GM12874 (cell line): ENCODE measurements at regions not wholly inside any gene's neighbourhood (a gene's known extent, or its start where the extent isn't known, plus 50 kb on each side); places are given as distances from the start of the nearest gene placed in this dataset.

Experiments
- TF ChIP-seq, protein P1 (sequence below): IDR thresholded peaks from 2 replicates; pipeline ENCODE4 v1.5.1; 2011; ENCODE audit warnings: low read depth, mild to moderate bottlenecking, control low read depth, low read length, moderate library complexity; ENCODE audit not compliant: insufficient read depth

DNA sequence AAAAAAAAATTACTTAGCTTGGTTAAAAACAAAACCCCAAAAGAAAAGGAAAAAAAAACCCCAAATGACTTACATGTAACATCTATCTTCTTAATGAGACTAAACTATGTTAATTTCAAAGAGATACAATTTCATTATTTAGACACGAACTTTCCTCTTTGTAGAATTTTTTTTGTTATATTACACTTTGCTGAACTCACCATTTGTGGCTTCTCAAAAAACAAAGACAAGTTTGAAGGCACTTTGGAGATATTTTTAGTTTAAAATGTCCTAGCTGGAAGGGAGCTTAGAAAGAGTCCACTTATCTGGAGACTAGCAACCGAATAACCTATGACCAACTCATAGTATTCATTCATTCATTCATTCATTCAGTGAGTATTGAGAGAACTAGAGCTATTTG, 301.7 kb upstream of the ROPN1 start:
- TF ChIP-seq, protein P1, sequence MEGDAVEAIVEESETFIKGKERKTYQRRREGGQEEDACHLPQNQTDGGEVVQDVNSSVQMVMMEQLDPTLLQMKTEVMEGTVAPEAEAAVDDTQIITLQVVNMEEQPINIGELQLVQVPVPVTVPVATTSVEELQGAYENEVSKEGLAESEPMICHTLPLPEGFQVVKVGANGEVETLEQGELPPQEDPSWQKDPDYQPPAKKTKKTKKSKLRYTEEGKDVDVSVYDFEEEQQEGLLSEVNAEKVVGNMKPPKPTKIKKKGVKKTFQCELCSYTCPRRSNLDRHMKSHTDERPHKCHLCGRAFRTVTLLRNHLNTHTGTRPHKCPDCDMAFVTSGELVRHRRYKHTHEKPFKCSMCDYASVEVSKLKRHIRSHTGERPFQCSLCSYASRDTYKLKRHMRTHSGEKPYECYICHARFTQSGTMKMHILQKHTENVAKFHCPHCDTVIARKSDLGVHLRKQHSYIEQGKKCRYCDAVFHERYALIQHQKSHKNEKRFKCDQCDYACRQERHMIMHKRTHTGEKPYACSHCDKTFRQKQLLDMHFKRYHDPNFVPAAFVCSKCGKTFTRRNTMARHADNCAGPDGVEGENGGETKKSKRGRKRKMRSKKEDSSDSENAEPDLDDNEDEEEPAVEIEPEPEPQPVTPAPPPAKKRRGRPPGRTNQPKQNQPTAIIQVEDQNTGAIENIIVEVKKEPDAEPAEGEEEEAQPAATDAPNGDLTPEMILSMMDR, result no peak

GRCh38 chr3:124295362-124295761, 303.4 kb upstream of the ROPN1 start:
- TF ChIP-seq, protein P1, result no peak

GRCh38 chr3:124296406-124296805, 304.5 kb upstream of the ROPN1 start:
- TF ChIP-seq, protein P1, result no peak

DNA sequence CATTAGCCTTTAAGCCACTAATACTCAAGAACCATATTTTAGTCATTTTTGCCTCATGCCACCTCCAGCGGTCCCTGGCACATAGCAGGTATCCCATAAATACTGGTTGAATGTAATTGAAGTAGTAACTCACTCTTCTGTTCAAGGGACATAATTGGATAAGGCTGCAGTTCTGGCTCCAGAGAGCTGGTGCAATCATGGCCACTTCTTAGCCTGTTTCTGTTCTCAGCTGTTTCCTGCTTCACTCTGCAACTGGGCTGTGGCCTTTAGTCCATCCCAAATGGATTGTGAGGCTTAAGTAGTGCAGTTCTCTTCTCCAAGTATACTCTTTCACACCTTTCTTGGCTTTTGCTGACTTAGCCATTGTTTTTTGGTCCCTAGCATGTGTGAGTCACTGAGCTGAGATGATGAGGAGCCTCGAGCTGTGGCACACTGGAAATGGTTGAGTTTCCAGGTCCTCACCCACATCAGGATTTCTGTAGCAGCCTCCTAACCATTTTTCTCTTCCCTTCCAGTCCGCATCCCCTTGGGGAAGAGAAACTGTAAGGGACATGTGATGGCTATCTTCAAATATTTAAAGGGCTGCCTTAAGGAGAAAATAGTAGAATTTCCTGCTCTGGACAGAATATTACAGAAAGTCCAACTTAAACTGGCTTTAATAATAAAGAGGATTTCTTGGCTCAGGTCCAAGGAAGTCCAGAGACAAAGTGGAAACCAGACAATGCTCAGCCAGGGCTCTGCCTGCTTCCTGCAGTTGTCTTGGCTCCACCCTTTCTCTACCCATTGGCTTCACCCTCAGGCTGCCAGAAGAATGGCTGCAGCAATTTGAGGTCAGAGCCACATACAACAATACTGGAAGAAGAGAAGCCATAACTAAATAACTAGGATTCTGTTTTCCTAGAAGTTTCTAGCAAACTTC, 305.4 kb upstream of the ROPN1 start:
- TF ChIP-seq, protein P1, result no peak

GRCh38 chr3:124298301-124298700, 306.4 kb upstream of the ROPN1 start:
- TF ChIP-seq, protein P1, result no peak

GRCh38 chr3:124298951-124299350, 307.0 kb upstream of the ROPN1 start:
- TF ChIP-seq, protein P1, result no peak

- TF ChIP-seq, protein P1, result no peak
Measured at GRCh38 chr3:124299831-124300230, 307.9 kb upstream of the ROPN1 start.
